ENCODE measurements at regions not wholly inside any gene's neighbourhood (a gene's known extent, or its start where the extent isn't known, plus 50 kb on each side); places are given as distances from the start of the nearest gene placed in this dataset.

DNA sequence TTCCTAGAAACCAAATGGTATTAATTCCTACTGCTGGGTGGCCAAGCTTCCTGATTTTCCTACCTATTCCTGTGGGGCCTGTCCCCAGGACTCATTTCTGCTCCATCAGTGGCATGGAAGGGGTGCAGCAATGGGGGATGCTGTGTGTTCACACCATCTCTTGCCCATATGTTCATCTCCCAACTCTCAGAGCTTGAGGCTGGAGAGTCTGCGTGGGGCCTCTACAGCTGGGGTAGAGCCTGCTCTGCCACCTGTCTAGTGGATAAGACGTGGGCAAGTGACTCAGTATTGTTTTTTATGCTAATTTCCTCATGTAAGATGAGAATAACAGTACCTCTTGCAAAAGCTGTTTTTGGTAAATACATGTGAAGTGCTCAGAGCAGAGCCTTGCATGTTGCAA lies 149.8 kb downstream of the ACTR3 start:
- H3K4me3 ChIP-seq = no peak overlapping the region
- TF ChIP-seq, protein P1, sequence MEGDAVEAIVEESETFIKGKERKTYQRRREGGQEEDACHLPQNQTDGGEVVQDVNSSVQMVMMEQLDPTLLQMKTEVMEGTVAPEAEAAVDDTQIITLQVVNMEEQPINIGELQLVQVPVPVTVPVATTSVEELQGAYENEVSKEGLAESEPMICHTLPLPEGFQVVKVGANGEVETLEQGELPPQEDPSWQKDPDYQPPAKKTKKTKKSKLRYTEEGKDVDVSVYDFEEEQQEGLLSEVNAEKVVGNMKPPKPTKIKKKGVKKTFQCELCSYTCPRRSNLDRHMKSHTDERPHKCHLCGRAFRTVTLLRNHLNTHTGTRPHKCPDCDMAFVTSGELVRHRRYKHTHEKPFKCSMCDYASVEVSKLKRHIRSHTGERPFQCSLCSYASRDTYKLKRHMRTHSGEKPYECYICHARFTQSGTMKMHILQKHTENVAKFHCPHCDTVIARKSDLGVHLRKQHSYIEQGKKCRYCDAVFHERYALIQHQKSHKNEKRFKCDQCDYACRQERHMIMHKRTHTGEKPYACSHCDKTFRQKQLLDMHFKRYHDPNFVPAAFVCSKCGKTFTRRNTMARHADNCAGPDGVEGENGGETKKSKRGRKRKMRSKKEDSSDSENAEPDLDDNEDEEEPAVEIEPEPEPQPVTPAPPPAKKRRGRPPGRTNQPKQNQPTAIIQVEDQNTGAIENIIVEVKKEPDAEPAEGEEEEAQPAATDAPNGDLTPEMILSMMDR (IDR thresholded peaks at IDR 0.05) = no peak
- 78 to 83% methylated on average over 2 of the region's 2 CpGs for WGBS, 2 donors
- no peaks in the 10 kb centered on the region for H3K36me3 ChIP-seq
- no peaks in the 10 kb centered on the region for H3K4me1 ChIP-seq
- intact Hi-C loops (cut with DNase I) = no loop called here
- ATAC-seq (no peak), FAIRE-seq (no peak), DNase-seq (no peak)
- no peaks in the 10 kb centered on the region for H3K27me3 ChIP-seq
- no peak overlapping the region for H3K27ac ChIP-seq
- H3K9me3 ChIP-seq = no peaks in the 10 kb centered on the region

DNA sequence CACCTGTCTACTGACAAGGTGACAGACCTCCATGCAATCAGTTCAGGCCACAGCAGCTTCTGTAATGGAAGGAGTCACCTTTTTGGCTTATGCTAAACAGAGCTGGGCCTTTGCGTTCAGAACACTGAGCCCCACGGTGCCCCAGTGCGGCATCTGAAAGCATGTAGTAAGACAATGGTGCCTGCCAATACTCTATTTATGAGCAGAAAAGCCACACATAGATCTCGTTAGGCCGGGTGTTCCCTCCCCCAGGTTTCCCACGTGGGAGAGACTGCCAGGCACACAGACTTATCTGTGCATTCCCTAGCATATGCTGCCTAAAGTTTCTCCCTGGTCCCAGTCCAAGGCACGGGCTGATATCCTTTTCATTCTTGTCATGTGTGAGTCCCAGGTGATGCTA lies 150.9 kb downstream of the ACTR3 start:
- intact Hi-C loops (cut with DNase I) = no loop called here
- no peaks in the 10 kb centered on the region for H3K27me3 ChIP-seq
- FAIRE-seq (no peak), DNase-seq (peak in 2 of 6 donors; percentile 8 to 29), ATAC-seq (peak in 2 of 4 donors; percentile 40 to 59)
- 30 to 42% methylated on average over 7 of the region's 7 CpGs for WGBS, 2 donors
- no peak overlapping the region for H3K4me3 ChIP-seq
- no peaks in the 10 kb centered on the region for H3K4me1 ChIP-seq
- TF ChIP-seq, protein P1 (IDR thresholded peaks at IDR 0.05) = no peak
- no peak overlapping the region for H3K27ac ChIP-seq
- no peaks in the 10 kb centered on the region for H3K9me3 ChIP-seq
- H3K36me3 ChIP-seq = no peaks in the 10 kb centered on the region

DNA sequence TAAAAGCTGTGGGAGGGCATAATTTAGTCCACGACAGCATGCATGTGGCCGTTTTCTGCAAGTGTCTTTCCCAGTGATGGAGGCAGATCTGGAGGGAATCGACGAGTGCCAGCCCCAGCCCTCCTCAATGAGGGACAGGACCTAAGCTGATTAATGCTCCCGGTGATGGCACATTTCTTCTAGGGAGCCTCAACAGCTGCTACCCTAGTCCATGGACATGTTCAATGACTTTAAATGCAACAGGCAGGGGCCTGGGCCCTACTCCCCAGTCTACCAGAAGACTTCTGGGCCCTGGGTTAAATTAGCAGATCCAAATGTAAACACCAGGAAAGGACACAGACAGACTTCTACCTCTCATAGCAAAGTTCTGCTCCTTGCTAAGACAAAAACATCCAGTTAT lies 155.1 kb downstream of the ACTR3 start:
- TF ChIP-seq, protein P1 (IDR thresholded peaks at IDR 0.05) = no peak
- ATAC-seq = no peak
- Histone ChIP-seq H3K4me1 (no peaks in the 10 kb centered on the region), H3K27me3 (no peaks in the 10 kb centered on the region), H3K36me3 (no peaks in the 10 kb centered on the region), H3K27ac (no peak overlapping the region), H3K4me3 (no peak overlapping the region), H3K9me3 (no peaks in the 10 kb centered on the region)
- intact Hi-C loops (cut with DNase I) = no loop called here
- no peak for DNase-seq
- FAIRE-seq = no peak
- 87 to 96% methylated on average over 5 of the region's 5 CpGs for WGBS, 2 donors

DNA sequence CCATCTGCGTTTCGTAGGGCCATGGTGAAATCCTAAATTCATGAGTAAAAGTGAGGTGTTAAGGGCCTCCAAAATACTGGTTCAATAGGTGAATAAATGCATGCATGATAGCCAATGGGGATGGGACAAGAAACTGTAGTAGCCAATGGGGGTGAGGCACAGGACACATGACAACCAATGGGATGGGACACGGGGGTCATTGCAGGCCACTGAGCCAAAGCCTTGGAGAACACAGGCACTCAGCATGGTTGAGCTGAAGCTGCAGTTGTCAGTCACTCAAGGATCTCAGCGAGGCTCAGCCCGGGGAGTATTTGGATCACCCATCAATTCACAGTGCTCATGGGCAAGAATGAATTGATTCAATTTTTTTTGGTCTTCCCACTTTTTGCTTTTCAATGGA lies 156.5 kb downstream of the ACTR3 start:
- Histone ChIP-seq H3K4me3 (no peak overlapping the region), H3K27ac (no peak overlapping the region), H3K36me3 (no peaks in the 10 kb centered on the region), H3K9me3 (no peaks in the 10 kb centered on the region), H3K27me3 (no peaks in the 10 kb centered on the region), H3K4me1 (no peaks in the 10 kb centered on the region)
- 85 to 91% methylated on average over 5 of the region's 5 CpGs for WGBS, 2 donors
- intact Hi-C loops (cut with DNase I) = no loop called here
- ATAC-seq = no peak
- no peak for DNase-seq
- no peak for FAIRE-seq
- TF ChIP-seq, protein P1 (IDR thresholded peaks at IDR 0.05) = no peak

DNA sequence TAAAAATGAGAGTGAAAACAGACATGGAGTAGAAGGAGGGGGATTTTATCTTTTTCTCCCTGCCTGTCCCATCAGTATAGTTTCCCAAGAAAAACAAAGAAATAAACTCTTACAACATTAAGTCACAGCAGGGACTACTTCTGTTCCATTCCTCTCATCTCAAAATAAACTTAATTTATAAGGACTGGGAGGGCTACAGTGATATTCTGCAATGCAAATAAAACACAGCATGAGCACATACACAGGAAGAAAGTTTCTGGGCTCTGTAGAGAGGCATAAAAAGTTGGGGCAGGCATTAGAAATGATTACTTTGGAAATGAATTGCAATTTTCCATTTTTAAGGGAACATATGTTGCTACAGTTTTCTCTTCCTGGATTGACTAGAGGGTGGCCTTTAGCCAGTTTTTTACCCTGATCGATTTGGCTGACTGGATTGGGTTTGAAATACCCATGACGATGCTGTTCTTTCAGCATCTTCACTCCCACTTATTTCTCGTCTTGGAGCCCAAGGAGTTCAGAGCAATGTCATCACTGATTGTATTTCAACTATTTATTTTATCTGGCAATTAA lies 157.1 kb downstream of the ACTR3 start:
- H3K36me3 ChIP-seq = no peaks in the 10 kb centered on the region
- H3K9me3 ChIP-seq = no peaks in the 10 kb centered on the region
- H3K4me1 ChIP-seq = no peaks in the 10 kb centered on the region
- H3K4me3 ChIP-seq = no peak overlapping the region
- FAIRE-seq (no peak), ATAC-seq (no peak), DNase-seq (no peak)
- no peaks in the 10 kb centered on the region for H3K27me3 ChIP-seq
- no peak overlapping the region for H3K27ac ChIP-seq
- 71 to 82% methylated on average over 3 of the region's 3 CpGs for WGBS, 2 donors
- intact Hi-C loops (cut with DNase I) = no loop called here
- TF ChIP-seq, protein P1 (IDR thresholded peaks at IDR 0.05) = no peak
